SK-N-SH (cell line): ENCODE measurements at regions not wholly inside any gene's neighbourhood (a gene's known extent, or its start where the extent isn't known, plus 50 kb on each side); places are given as distances from the start of the nearest gene placed in this dataset.

Experiments used
- CTCF ChIA-PET: fragments of 300-600, 350-600 bp; formaldehyde crosslinking; extraction: SDS; loops from one replicate; lab custom pipeline; 2021; lab: Yijun Ruan, JAX
- POLR2A ChIA-PET: fragments of 350-600 bp; sonication (Branson Sonifier 250); formaldehyde crosslinking; extraction: SDS; loops from one replicate; lab custom pipeline; 2020; ENCODE audit warnings: antibody characterized with exemption, inconsistent platforms; lab: Yijun Ruan, JAX
- DNase-seq: peaks from one replicate; pipeline ENCODE4 v3.0.0; 2012
- H2AFZ ChIP-seq: fragments of 200-600 bp; sonication (generic); 2 replicates; pipeline ENCODE4 v1.8.1; 2016; ENCODE audit warnings: antibody characterized with exemption, mild to moderate bottlenecking, low read depth
- H3F3A ChIP-seq: fragments of 200-600 bp; sonication (generic); replicated peaks from 2 replicates; pipeline ENCODE3; 2016; ENCODE audit warnings: antibody characterized with exemption, mild to moderate bottlenecking; ENCODE audit not compliant: insufficient read depth
- H3K27ac ChIP-seq, 2 experiments: fragments of 200-500 bp in 1 of 2; fragments of 200-600 bp in 1 of 2; sonication (Bioruptor generic) in 1 of 2; sonication (generic), shearing (Covaris generic) in 1 of 2; 2 replicates each; pipeline versions ENCODE4 v1.5.1 to v1.6.1; 2014 to 2016; ENCODE audit warnings: low read depth in 2 of 2, inconsistent platforms in 1 of 2, low read length in 1 of 2, mild to moderate bottlenecking in 1 of 2, mixed read lengths in 1 of 2
- H3K27me3 ChIP-seq: fragments of 200-600 bp; sonication (generic), shearing (Covaris generic); 2 replicates; pipeline ENCODE4 v1.6.1; 2016; ENCODE audit warnings: mixed run types; ENCODE audit not compliant: insufficient read depth
- H3K36me3 ChIP-seq, 2 experiments: fragments of 200-500 bp in 1 of 2; fragments of 200-600 bp in 1 of 2; sonication (Bioruptor generic) in 1 of 2; sonication (generic) in 1 of 2; replicated peaks in 1 of 2; 2 replicates each; pipeline versions ENCODE3 to v1.5.1; 2014 to 2016; ENCODE audit warnings: low read length in 1 of 2, mild to moderate bottlenecking in 1 of 2; ENCODE audit not compliant: insufficient read depth in 2 of 2, control insufficient read depth in 1 of 2
- H3K4me1 ChIP-seq, 2 experiments: fragments of 200-500 bp in 1 of 2; fragments of 200-600 bp in 1 of 2; sonication (Bioruptor generic) in 1 of 2; sonication (generic), shearing (Covaris generic) in 1 of 2; 2 replicates each; pipeline versions ENCODE4 v1.5.1 to v1.6.1; 2014 to 2016; ENCODE audit warnings: low read depth in 1 of 2, low read length in 1 of 2, mixed run types in 1 of 2; ENCODE audit not compliant: insufficient read depth in 2 of 2, control insufficient read depth in 1 of 2
- H3K4me2 ChIP-seq: fragments of 200-600 bp; sonication (generic), shearing (Covaris generic); 2 replicates; pipeline ENCODE4 v1.6.1; 2017; ENCODE audit warnings: mixed run types
- H3K4me3 ChIP-seq, 2 experiments: fragments of 200-500 bp in 1 of 2; fragments of 200-600 bp in 1 of 2; sonication (Bioruptor generic) in 1 of 2; sonication (generic), shearing (Covaris generic) in 1 of 2; 2 replicates each; pipeline versions ENCODE4 v1.5.1 to v1.8.1; 2014 to 2016; ENCODE audit warnings: low read depth in 2 of 2, inconsistent platforms in 1 of 2, low read length in 1 of 2, mild to moderate bottlenecking in 1 of 2, mixed read lengths in 1 of 2, moderate library complexity in 1 of 2
- H3K79me2 ChIP-seq: fragments of 200-600 bp; sonication (generic); 2 replicates; pipeline ENCODE4 v1.8.1; 2017; ENCODE audit warnings: mild to moderate bottlenecking; ENCODE audit not compliant: insufficient read depth
- H3K9ac ChIP-seq: fragments of 200-600 bp; sonication (generic); 2 replicates; pipeline ENCODE4 v1.6.1; 2017; ENCODE audit warnings: mixed run types
- H3K9me2 ChIP-seq: fragments of 200-600 bp; sonication (generic); 2 replicates; pipeline ENCODE4 v1.6.1; 2017; ENCODE audit warnings: mixed run types
- H3K9me3 ChIP-seq: fragments of 200-600 bp; sonication (generic); 2 replicates; pipeline ENCODE4 v1.6.1; 2017; ENCODE audit warnings: mixed run types, mild to moderate bottlenecking, moderate library complexity
- H4K20me1 ChIP-seq: fragments of 200-600 bp; sonication (generic); 2 replicates; pipeline ENCODE4 v1.6.1; 2017; ENCODE audit warnings: mild to moderate bottlenecking, mixed run types; ENCODE audit not compliant: insufficient read depth
- JUND ChIP-seq: IDR thresholded peaks from 2 replicates; pipeline ENCODE4 v1.4.0; 2012
- NFIC ChIP-seq: IDR thresholded peaks from 2 replicates; pipeline ENCODE4 v1.4.0; 2012; ENCODE audit warnings: borderline replicate concordance
- RAD21 ChIP-seq: IDR thresholded peaks from 2 replicates; pipeline ENCODE4 v1.6.1; 2012; ENCODE audit warnings: mild to moderate bottlenecking, low read length
- RFX5 ChIP-seq: IDR thresholded peaks from 2 replicates; pipeline ENCODE4 v1.6.1; 2012; ENCODE audit warnings: mild to moderate bottlenecking, improper control_type of control experiment, low read length
- SIN3A ChIP-seq: IDR thresholded peaks from 2 replicates; pipeline ENCODE4 v1.6.1; 2012; ENCODE audit warnings: low read depth, mild to moderate bottlenecking, low read length, moderate library complexity, borderline replicate concordance
- YY1 ChIP-seq: IDR thresholded peaks from 2 replicates; pipeline ENCODE4 v1.4.0; 2012; ENCODE audit warnings: low read depth, mild to moderate bottlenecking
- WGBS: methylation state at CpG from one replicate; pipeline ENCODE4 v1.1.6; 2017; ENCODE audit warnings: low lambda C conversion rate; 5-methylcytosine and 5-hydroxymethylcytosine counted together
- TF ChIP-seq, protein P1 (sequence below): IDR thresholded peaks from 2 replicates; pipeline ENCODE4 v1.4.0; 2012; ENCODE audit warnings: low read depth, borderline replicate concordance
- TF ChIP-seq, protein P2 (sequence below): IDR thresholded peaks from 2 replicates; pipeline ENCODE4 v1.6.1; 2012; ENCODE audit warnings: mild to moderate bottlenecking, low read depth, low read length, moderate library complexity
- TF ChIP-seq, protein P3 (sequence below): IDR thresholded peaks from 2 replicates; pipeline ENCODE4 v1.4.0; 2012; ENCODE audit warnings: low read depth, borderline replicate concordance

DNA sequence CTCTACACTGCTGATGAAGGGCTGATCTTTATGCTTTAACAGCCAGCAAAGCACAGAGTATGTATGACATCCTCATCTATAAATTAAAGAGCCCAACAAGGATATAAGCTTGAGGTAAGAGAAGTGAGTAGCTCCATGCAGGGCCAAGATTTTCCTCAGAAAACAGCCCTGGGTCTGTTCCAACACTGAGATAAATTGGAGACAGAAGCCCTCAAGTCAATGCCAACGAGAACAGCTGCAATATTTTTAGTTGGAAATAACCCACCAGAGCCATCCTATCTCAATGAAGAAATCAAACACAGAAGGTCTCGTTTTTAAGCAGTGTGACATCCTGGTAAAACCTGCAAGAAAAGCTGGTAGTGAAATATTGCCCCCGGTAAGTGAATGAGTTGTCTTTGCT lies 297.0 kb upstream of the AUTS2 start:
- no peak for DNase-seq
- Histone ChIP-seq H4K20me1 (no peaks in the 10 kb centered on the region), H3K9me2 (no peaks in the 10 kb centered on the region), H2AFZ (no peak overlapping the region), H3K79me2 (no peaks in the 10 kb centered on the region), H3K4me2 (no peak overlapping the region), H3K4me3 (no peak overlapping the region), H3K36me3 (no peaks in the 10 kb centered on the region), H3F3A (no peaks in the 10 kb centered on the region), H3K9ac (no peak overlapping the region), H3K27me3 (no peaks in the 10 kb centered on the region), H3K4me1 (no peaks in the 10 kb centered on the region), H3K9me3 (no peaks in the 10 kb centered on the region), H3K27ac (no peak overlapping the region)
- CTCF ChIA-PET = interaction anchor here (0.5 to 1.0 kb wide), 2 partner anchors 14 to 925 kb away, joined by 3 read pairs; no protein-coding TSS in a partner anchor
- 37% methylated on average over 3 of the region's 3 CpGs for WGBS
- TF ChIP-seq NFIC (no peak), RFX5 (no peak), SIN3A (no peak), JUND (no peak), YY1 (no peak)
- TF ChIP-seq, protein P1, sequence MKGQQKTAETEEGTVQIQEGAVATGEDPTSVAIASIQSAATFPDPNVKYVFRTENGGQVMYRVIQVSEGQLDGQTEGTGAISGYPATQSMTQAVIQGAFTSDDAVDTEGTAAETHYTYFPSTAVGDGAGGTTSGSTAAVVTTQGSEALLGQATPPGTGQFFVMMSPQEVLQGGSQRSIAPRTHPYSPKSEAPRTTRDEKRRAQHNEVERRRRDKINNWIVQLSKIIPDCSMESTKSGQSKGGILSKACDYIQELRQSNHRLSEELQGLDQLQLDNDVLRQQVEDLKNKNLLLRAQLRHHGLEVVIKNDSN = no peak
- TF ChIP-seq, protein P2, sequence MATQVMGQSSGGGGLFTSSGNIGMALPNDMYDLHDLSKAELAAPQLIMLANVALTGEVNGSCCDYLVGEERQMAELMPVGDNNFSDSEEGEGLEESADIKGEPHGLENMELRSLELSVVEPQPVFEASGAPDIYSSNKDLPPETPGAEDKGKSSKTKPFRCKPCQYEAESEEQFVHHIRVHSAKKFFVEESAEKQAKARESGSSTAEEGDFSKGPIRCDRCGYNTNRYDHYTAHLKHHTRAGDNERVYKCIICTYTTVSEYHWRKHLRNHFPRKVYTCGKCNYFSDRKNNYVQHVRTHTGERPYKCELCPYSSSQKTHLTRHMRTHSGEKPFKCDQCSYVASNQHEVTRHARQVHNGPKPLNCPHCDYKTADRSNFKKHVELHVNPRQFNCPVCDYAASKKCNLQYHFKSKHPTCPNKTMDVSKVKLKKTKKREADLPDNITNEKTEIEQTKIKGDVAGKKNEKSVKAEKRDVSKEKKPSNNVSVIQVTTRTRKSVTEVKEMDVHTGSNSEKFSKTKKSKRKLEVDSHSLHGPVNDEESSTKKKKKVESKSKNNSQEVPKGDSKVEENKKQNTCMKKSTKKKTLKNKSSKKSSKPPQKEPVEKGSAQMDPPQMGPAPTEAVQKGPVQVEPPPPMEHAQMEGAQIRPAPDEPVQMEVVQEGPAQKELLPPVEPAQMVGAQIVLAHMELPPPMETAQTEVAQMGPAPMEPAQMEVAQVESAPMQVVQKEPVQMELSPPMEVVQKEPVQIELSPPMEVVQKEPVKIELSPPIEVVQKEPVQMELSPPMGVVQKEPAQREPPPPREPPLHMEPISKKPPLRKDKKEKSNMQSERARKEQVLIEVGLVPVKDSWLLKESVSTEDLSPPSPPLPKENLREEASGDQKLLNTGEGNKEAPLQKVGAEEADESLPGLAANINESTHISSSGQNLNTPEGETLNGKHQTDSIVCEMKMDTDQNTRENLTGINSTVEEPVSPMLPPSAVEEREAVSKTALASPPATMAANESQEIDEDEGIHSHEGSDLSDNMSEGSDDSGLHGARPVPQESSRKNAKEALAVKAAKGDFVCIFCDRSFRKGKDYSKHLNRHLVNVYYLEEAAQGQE = no peak
- POLR2A ChIA-PET = no interaction called here

DNA sequence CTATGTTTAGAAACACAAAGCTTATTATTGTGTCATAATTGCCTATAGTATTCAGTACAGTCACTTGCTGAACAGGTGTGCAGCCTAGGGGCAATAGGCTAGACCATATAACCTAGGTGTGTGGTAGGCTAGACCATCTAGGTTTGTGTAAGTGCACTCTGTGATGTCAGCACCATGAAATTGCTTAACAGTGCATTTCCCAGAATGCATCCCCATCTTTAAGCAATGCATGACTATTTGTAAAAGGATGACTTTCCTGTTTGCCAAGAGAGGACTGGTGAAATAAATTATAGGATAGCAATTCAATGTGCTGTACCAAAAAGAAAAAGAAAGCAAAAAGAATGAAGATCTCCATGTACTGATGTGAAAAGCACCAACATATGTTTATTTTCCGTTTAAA lies 288.7 kb upstream of the AUTS2 start:
- no peak for DNase-seq
- CTCF ChIA-PET = no interaction called here
- no peaks in the 10 kb centered on the region for H3K79me2 ChIP-seq
- POLR2A ChIA-PET = no interaction called here
- H3K9ac ChIP-seq = no peak overlapping the region
- no peak overlapping the region for H3K4me3 ChIP-seq
- no peaks in the 10 kb centered on the region for H3F3A ChIP-seq
- no peak overlapping the region for H3K4me2 ChIP-seq
- no peak for TF ChIP-seq RAD21
- TF ChIP-seq, protein P3, sequence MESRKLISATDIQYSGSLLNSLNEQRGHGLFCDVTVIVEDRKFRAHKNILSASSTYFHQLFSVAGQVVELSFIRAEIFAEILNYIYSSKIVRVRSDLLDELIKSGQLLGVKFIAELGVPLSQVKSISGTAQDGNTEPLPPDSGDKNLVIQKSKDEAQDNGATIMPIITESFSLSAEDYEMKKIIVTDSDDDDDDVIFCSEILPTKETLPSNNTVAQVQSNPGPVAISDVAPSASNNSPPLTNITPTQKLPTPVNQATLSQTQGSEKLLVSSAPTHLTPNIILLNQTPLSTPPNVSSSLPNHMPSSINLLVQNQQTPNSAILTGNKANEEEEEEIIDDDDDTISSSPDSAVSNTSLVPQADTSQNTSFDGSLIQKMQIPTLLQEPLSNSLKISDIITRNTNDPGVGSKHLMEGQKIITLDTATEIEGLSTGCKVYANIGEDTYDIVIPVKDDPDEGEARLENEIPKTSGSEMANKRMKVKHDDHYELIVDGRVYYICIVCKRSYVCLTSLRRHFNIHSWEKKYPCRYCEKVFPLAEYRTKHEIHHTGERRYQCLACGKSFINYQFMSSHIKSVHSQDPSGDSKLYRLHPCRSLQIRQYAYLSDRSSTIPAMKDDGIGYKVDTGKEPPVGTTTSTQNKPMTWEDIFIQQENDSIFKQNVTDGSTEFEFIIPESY = no peak
- no peaks in the 10 kb centered on the region for H3K9me2 ChIP-seq
- WGBS = 38% methylated on average over 1 of the region's 1 CpG
- no peaks in the 10 kb centered on the region for H3K9me3 ChIP-seq
- no peaks in the 10 kb centered on the region for H3K36me3 ChIP-seq
- H3K27me3 ChIP-seq = no peaks in the 10 kb centered on the region
- H3K4me1 ChIP-seq = no peaks in the 10 kb centered on the region
- no peak overlapping the region for H2AFZ ChIP-seq
- H3K27ac ChIP-seq = no peak overlapping the region
- no peaks in the 10 kb centered on the region for H4K20me1 ChIP-seq
